HG03354 (cell line): ENCODE measurements at regions not wholly inside any gene's neighbourhood (a gene's known extent, or its start where the extent isn't known, plus 50 kb on each side); places are given as distances from the start of the nearest gene placed in this dataset.

Experiments used
- ATAC-seq: cut with Tn5 transposase; IDR thresholded peaks from one replicate; pipeline ENCODE4 v1.9.1; 2021; ENCODE audit warnings: mild to moderate bottlenecking; ENCODE audit not compliant: unreplicated experiment, poor library complexity, severe bottlenecking

DNA sequence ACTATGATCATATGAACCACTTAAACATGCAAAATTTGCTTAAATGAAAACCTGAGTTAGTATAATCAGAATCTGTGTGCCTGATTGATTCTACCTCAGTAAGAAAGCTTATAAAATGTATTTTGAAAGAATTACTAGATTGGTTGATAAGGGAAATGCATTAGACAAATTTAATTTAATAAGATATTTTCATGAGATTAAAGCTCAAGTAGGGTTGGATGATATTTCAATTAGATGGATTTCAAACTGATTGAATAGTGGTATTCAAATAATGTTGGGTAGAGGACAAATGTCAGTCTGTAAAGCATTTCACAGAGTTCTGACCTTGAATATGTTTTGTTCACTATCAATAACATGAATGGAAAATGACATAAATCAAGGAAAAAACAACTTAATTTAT lies 780.4 kb upstream of the ALCAM start:
- ATAC-seq, result no peak

DNA sequence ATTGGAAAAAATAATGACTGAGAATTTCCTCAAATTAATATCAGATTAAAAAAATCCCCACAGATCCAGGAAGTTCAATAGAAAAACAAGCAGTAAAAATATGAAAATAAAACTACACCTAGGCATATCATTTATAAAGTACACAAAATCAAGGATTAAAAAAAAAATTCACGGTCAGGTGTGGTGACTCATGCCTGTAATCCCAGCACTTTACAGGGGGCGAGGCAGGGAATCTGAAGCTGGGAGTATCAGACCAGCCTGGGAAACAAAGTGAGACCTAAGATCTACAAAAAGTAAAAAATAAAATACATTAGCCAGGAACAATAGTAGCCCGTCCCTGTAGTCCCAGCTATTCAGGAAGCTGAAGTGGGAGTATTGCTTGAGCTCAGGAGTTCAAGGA lies 778.3 kb upstream of the ALCAM start:
- ATAC-seq, result no peak

DNA sequence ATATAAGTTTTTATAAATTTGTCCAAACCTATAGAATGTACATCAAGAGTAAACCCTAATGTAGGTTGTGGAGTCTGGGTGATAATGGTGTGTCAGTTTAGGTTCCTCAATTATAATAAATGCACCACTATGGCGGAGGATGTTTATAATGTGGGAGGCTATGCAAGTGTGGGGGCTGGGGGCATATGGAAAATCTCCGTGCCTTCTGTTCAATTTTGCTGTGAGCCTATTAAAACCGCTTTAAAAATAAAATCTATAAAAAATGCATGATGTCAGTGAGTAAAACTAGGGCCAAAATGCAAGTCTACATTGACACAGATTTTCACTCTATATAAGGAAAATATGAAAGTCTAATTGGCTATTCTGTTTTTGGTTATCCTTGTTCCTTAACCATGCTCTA lies 774.9 kb upstream of the ALCAM start:
- no peak for ATAC-seq

DNA sequence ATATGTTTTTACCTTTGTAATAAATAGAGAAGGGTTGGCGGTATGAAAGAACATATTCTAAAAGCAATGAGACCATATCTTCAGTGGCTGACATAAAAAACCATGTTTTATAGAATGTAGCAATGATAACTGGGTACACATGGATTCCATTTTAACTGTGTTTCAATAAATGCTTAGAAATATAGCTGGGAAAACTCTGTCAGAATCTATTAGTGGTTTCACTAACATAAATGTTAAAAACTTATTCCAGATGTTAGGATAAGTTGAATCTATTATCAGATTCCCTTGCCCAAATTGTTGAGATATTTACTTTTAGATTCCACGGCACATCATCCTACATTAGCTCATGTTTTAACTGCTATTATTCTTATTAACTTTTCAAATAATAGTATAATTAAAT lies 772.2 kb upstream of the ALCAM start:
- no peak for ATAC-seq

DNA sequence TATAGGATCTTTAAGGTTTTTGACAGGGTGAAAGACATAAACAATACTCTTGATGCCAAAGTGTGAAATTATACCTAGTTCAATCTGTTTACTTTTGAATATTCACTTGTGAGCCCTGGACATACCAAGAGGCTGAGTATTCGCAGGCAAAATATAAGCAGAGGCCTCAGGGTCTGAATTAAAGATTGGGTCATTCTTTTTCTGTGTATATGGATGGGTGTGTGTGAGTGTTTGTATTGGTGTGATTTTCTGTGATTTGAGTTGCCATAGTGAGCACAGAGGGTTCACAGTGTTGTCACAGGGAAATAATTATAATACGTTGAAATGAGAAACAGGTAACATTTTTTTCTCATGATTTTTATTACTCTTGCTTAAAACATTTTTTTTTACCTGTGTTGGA lies 770.7 kb upstream of the ALCAM start:
- peak; percentile 27 for ATAC-seq

DNA sequence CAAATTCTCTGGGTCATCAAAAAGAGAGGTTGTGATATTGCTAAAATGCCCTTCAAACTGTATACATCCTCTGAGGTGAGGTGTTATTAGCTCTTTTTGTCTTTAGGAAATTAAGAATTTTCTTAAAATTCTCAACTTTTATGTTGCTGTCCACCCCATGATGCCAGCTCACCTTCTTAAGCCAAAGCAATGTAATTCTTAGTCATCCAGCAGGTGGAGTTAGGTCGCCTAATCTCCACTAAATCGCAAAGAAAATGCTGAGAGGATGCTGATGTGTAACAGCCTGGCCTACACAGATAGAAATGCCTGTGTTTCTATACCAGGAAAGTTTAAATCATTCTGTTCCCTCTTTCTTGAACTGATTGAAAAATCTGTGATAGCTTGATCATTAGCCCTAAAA lies 770.2 kb upstream of the ALCAM start:
- peak; percentile 94 for ATAC-seq

DNA sequence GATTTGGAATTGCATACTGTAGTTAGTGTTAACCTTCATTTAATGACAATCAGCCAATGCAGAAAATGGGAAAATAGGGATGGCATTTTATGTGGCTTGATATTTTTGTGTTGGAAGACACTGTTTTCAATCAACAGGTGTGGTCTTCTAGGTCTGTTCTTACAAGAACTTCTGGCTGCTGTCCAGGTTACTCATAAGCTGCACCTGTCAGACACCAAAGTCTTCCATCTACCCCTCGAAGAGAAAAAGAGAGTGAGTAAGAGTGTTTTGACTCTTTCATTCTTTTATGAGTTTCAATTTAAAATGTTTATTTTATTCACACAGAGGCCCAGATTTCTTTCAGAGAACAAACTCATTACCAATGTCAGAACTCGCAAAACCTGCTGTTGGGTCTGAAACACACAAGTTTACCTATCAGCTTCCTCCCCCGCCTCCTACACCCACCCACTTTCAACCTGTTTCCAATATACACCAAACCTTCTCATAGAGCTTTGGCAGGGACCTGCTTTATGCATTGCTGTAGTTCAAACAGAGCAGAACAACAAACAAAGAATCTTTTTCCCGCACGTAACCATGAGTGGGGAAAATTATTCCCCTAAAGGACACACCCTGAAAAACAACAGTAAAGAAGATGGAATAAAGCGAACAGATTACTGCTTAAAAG lies 767.7 kb upstream of the ALCAM start:
- no peak for ATAC-seq

DNA sequence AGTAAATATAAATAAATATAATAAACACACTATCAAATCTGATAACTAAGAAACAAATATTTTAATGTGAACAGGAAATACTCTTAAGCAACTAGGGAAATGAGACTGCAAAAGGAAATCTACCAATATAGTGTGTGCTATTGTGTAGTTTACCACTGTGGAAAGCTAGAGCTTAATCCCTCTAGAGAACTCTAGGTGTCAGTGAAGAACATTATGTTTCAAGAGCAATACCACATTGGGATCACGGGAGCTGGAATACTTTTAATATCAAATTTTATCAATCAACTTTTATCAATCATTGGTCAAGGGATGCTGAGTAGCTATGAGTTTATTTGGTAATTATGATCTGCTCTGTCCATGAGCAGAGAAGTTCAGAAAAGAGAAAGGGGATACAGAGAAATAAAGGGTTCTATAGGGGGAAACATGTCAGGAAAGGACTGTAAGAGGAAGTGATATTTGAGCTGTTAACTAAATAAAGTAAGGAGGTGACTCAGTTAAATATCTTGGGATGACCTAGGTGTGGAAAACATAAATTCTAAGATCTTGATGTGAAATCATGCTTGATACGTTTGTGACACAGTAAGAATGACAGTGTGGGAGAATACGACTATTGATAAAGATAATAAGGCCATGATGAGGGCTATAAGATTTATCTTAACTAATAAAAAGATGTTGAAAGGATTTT lies 762.2 kb upstream of the ALCAM start:
- no peak for ATAC-seq

DNA sequence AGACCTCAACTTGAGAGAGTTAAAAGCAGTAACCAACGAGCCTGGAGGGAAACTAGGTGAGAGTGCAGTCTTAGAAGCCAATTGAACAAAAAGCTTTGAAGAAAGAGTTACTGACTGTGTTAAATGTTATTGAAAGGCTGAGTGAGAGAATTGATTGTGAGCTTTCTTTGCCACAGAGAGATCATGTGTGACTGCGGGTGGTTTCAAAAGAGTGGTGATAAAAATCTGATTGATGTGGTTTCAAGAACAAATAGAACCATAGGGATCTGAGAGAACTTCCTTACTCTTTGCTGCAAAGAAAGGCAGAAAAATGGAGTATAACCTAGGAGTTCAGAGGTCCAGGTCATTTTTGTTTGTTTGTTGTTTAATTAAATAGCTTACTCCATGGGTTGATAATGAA lies 759.9 kb upstream of the ALCAM start:
- ATAC-seq, result no peak

DNA sequence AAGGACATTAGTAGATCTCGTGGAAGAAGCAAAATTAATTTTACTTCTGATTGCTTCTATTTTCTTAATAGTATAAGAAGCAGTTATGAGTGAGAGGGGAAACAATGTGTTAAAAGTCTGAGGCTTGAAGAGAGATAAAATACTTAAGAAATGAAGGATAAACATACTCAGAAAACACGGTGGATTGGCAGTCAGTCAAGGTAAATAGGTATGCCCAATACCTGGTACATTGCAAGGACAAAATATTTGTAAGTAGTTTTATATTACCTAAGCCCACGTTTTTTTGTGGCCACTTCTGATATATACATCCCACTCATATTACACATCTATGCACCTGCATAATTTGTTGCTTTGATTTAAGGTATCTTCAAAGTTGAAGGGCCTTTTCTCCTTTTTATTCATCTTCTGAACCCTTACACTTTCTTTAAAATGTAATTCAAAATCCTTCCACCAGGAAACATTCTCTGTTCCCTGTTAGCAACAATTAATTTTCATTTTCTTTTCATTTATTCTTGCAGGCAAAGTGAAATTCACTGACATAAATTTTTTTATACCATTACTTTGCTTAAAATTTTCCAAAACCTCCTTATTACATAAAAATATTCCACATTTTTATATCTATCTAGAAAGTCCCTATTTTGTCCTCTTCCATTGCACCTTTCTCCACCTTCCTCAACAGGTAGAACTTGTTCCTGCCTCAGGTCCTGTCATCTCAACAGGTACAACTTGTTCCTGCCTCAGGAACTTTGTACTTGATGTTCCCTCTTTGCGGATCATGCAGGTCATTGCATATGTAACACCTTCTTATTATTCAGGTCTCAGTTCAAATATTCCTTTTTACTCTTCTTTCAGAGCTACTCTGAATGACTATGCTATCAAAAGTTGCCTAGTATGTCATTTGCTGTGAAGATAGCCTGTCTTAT lies 755.7 kb upstream of the ALCAM start:
- no peak for ATAC-seq

DNA sequence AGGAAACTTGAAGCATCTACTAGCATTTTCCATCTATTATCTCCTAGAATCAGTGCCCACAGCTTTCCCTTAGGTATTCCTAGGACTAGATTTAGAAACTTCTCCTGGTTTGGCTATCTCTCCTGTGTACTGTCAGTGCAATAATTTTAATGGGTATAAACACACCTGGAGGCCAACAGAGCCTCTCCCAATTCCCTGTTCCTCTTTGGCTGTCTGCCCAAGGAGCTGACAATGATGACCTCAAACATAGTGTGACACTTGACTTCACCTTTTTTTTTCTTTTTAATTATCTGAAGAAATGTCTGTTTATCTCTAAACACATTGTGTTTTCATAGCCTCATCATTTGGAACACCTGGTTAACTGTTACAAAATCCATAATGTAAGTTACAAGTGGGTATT lies 754.5 kb upstream of the ALCAM start:
- ATAC-seq, result no peak

DNA sequence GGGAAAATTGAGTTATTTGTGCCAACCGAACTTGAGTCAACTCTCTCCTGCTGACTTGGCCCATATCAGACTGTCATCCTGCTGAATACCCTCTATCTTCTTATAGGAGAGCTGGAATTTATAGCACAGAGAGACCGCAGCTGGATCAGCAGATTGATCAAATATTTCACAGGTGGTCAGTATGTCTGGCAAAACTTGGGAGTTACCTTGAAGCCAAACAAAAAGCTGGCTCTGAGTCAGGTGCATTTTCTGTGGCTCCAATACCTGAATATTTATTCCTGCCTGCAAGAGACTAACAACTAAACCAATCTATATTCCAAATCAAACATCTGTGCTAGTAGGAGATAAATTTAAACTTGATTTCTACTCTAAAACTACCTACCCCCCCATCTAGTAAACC lies 752.1 kb upstream of the ALCAM start:
- no peak for ATAC-seq

DNA sequence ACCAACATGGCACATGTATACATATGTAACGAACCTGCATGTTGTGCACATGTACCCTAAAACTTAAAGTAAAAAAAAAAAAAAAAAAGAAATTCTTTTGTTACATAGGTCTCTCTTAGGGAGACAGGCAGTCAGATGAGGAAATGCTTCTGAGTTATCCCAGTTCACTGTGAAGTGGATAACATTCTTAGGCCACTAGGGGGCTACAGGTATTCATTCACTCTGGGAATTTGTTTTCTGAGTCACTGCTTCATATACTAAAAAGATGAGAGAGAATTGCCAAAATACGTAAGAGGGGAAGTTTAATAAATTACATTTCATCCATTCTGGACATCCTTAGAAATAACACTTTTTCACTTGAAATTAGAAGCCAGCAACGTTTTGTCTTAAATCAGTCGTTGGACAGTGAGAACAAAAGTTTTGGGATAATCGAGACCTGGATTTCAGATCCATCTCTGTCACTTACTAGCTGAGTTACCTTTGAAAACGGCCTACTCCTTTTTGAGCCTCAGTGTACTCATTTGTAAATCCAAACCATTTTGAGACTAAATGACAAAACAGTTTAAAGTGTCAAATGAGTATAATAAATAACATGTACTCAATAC lies 738.4 kb upstream of the ALCAM start:
- peak; percentile 80 for ATAC-seq

DNA sequence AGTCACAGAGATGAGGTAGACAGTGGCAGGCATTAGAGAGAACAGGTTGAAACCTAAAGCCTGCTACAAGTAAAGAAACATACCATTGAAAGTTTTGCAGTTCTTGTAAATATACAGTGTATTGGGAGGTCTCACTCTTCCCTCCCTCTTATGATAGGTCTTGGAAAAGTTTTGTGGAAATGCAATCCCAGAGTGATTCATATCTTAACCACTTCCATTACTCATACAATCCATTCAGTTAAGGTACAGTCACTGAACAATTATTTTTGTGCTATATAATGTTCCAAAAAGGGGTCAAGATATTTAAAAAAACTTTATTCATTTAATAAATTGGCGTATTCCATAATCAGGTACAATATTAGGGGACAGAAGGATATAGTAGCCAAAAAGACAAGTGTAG lies 737.7 kb upstream of the ALCAM start:
- no peak for ATAC-seq

DNA sequence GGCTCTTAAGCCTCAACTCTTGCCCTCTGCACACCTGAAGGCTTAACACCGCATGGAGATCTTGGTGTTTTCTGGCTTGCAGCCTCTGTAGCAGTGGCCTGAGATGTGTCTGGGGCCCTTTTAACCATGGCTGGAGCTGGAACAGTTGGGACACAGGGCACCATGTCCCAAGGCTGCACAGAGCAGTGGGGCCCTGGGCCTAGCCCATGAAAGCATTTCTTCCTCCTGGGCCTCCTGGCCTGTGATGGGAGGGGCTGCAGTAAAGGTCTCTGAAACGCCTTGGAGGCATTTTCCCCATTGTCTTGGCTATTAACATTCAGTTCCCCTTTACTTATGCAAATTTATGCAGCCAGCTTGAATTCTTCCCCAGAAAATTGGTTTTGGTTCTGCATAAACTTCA lies 735.5 kb upstream of the ALCAM start:
- ATAC-seq, result no peak

DNA sequence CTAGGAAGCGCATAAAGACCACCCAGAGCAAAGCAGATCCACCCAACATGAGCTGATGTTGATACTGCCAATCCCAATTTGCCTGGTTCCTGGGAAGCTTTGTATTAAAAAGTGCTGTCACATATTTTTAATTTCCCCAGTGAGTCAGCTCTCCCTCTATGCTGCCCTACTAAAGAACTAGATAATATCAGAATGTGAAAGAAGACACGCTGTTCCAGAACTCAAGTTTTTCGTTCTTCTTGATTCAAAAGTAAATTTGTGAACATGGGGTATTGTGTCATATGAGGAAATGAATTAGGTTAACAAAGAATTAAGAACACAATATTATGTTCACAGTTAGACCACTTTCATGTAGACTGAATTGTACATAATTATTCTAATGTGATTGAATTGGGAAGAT lies 734.2 kb upstream of the ALCAM start:
- ATAC-seq, result no peak

DNA sequence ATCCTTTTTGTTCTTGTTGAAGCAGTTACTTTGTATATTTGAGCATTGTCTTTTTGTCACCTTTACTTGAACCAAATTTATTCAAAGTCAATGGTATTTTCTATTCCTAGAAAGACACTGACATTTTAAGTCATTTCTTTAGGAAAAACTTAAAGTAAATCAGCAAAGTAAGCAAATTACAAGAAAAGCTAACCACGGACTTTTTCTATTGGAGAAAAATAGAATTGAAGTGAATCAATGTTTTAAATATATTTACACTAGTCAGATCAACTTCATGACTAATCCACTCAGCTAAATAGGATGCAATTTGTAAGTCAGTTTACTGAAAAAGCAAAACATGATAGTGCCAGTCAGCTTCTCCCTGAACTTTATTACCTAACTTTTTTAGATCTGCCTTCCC lies 733.8 kb upstream of the ALCAM start:
- ATAC-seq, result no peak

DNA sequence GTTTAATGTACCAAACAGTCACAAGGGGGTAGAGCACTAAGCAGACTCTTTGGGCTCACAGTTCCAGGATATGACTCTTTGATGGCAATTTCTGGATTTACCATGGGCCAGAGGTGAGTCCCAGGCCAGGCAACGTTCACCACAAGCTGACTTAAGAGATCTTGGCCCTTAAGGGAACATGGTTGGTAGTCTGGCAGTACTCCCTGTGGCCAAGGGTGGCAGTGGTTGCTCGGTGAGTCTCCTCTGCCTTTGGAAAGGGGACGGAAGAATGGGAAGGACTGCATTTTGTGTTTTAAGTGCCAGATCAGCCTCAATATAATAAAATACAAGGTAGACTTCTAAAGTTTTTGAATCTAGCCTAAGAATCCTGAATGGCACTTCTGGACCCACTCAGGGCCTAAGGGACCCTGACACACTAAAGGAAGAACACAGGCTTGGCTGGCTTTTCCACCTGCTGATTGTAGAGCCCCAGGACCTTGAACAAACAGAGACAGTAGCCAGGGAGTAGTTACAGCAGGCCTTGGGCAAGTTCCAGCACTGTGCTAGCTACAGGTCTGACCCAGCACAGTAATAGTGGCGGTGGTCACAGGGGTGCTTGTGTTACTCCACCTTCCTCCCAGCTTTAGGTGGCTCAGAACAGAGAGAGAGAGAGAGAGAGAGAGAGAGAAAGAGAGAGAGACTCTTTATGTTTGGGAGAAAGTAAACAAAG lies 730.7 kb upstream of the ALCAM start:
- no peak for ATAC-seq

DNA sequence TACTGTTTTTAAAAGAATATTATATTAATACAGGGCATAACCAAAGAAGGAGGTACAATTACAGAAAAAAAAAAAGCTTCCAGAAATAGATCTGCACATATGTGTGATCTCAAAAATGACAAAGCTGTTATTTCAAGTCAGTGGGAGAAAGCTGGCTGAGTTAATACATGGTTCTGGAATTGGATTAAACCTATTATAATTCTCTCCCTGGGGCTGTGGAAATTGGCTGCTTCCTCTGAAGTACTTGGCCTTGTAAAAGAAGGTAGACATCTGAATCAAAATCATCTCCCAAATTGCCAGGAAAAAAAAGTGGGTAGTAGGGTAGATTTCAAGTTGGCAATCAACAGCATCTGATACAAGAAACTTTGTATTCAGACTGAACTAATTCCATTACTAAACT lies 723.9 kb upstream of the ALCAM start:
- no peak for ATAC-seq

DNA sequence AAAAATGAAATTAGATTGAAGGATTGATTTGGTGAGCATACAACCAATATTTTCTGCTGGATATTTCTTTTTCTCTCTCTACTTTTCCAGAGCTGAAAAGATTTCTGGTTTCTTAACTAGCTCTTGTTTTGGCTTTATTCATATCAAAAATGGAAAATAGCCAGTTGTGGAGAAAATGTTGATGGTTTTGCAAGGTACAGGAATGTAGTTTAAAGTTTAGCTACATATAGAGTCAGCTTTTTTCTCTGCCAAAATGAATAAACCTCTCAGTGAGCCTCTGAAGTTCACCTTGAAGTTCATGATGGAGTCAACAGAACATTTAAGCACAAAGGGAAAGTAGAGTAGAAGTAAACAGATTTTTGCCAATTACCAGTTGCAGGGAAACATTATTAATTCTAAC lies 720.5 kb upstream of the ALCAM start:
- no peak for ATAC-seq
